Neural cell (in vitro differentiated cells): ENCODE measurements at regions not wholly inside any gene's neighbourhood (a gene's known extent, or its start where the extent isn't known, plus 50 kb on each side); places are given as distances from the start of the nearest gene placed in this dataset.

Source experiments
- H2AFZ ChIP-seq: fragments of 200-600, 300-800 bp; sonication (generic), shearing (Covaris generic); 2 replicates; pipeline ENCODE4 v1.6.0; 2014; ENCODE audit warnings: low read depth, mild to moderate bottlenecking, antibody characterized with exemption, low read length, moderate library complexity
- H3F3A ChIP-seq: fragments of 200-600 bp; shearing (Covaris generic); 2 replicates; pipeline ENCODE4 v1.6.1; 2016; ENCODE audit warnings: mild to moderate bottlenecking, moderate library complexity, mixed read lengths, antibody characterized with exemption, low read length; ENCODE audit not compliant: insufficient read depth, poor library complexity, severe bottlenecking
- H3K27ac ChIP-seq: fragments of 200-600, 300-800 bp; sonication (generic), shearing (Covaris generic); 2 replicates; pipeline ENCODE4 v1.5.1; 2014; ENCODE audit warnings: mild to moderate bottlenecking, low read length, moderate library complexity
- H3K27me3 ChIP-seq: fragments of 300-800, 200-600 bp; sonication (generic), shearing (Covaris generic); 2 replicates; pipeline ENCODE4 v1.6.0; 2014; ENCODE audit warnings: mild to moderate bottlenecking, low read depth, low read length, moderate library complexity; ENCODE audit not compliant: insufficient read depth
- H3K36me3 ChIP-seq: fragments of 300-800, 200-600 bp; sonication (generic), shearing (Covaris generic); 2 replicates; pipeline ENCODE4 v1.5.1; 2014; ENCODE audit warnings: mild to moderate bottlenecking, antibody characterized with exemption, low read length, moderate library complexity; ENCODE audit not compliant: insufficient read depth
- H3K4me2 ChIP-seq: fragments of 300-800, 200-600 bp; sonication (generic), shearing (Covaris generic); 2 replicates; pipeline ENCODE4 v1.6.0; 2014; ENCODE audit warnings: mild to moderate bottlenecking, low read length
- H3K4me3 ChIP-seq: fragments of 300-800, 200-600 bp; sonication (generic), shearing (Covaris generic); 2 replicates; pipeline ENCODE4 v1.5.1; 2014; ENCODE audit warnings: mild to moderate bottlenecking, low read length, moderate library complexity
- H3K79me2 ChIP-seq: fragments of 200-600 bp; shearing (Covaris generic); replicated peaks from 2 replicates; pipeline ENCODE4 v1.6.0; 2014; ENCODE audit warnings: mild to moderate bottlenecking, low read length, moderate library complexity; ENCODE audit not compliant: insufficient read depth
- H3K9ac ChIP-seq: fragments of 300-800, 200-600 bp; sonication (generic), shearing (Covaris generic); 2 replicates; pipeline ENCODE4 v1.6.1; 2016; ENCODE audit warnings: mild to moderate bottlenecking, low read length, mixed read lengths
- H3K9me2 ChIP-seq: fragments of 200-600 bp; shearing (Covaris generic); 2 replicates; pipeline ENCODE4 v1.6.1; 2016; ENCODE audit warnings: mild to moderate bottlenecking, low read length, mixed read lengths; ENCODE audit not compliant: insufficient read depth
- H3K9me3 ChIP-seq: fragments of 200-600, 300-800 bp; sonication (generic), shearing (Covaris generic); 2 replicates; pipeline ENCODE4 v1.6.1; 2016; ENCODE audit warnings: mild to moderate bottlenecking, mixed run types, low read length, moderate library complexity, mixed read lengths
- H4K20me1 ChIP-seq: fragments of 200-600 bp; shearing (Covaris generic); 2 replicates; pipeline ENCODE4 v1.6.1; 2016; ENCODE audit warnings: mild to moderate bottlenecking, mixed run types; ENCODE audit not compliant: insufficient read depth
- CTCF ChIP-seq: fragments of 450-650 bp; IDR thresholded peaks from 2 replicates; pipeline ENCODE4 v1.5.1; 2014; ENCODE audit warnings: antibody characterized with exemption, mild to moderate bottlenecking, moderate library complexity; ENCODE audit not compliant: poor library complexity, severe bottlenecking
- EP300 ChIP-seq: fragments of 450-650 bp; conservative IDR thresholded peaks from 2 replicates; pipeline ENCODE4 v1.6.1; 2014; ENCODE audit warnings: antibody characterized with exemption, mild to moderate bottlenecking, moderate library complexity; ENCODE audit not compliant: poor library complexity, severe bottlenecking
- EZH2 ChIP-seq: fragments of 200-600, 300-800 bp; shearing (Covaris generic), sonication (generic); IDR thresholded peaks from 2 replicates; pipeline ENCODE4 v1.6.1; 2014; ENCODE audit warnings: antibody characterized with exemption, low read length, borderline replicate concordance, mild to moderate bottlenecking; ENCODE audit not compliant: insufficient read depth, poor library complexity, severe bottlenecking
- MXI1 ChIP-seq: fragments of 450-650 bp; conservative IDR thresholded peaks from 2 replicates; pipeline ENCODE4 v1.6.1; 2014; ENCODE audit warnings: antibody characterized with exemption, mild to moderate bottlenecking; ENCODE audit not compliant: poor library complexity, severe bottlenecking
- POLR2AphosphoS5 ChIP-seq: IDR thresholded peaks from 2 replicates; pipeline ENCODE4 v1.6.1; 2012
- RAD21 ChIP-seq: fragments of 450-650 bp; conservative IDR thresholded peaks from 2 replicates; pipeline ENCODE4 v1.6.1; 2014; ENCODE audit warnings: antibody characterized with exemption, mild to moderate bottlenecking, moderate library complexity
- REST ChIP-seq: IDR thresholded peaks from 2 replicates; pipeline ENCODE4 v1.6.1; 2012; ENCODE audit warnings: borderline replicate concordance
- SMC3 ChIP-seq: fragments of 450-650 bp; conservative IDR thresholded peaks from 2 replicates; pipeline ENCODE4 v1.6.1; 2014; ENCODE audit warnings: antibody characterized with exemption, mild to moderate bottlenecking, moderate library complexity; ENCODE audit not compliant: poor library complexity
- TAF1 ChIP-seq: IDR thresholded peaks from 2 replicates; pipeline ENCODE4 v1.6.1; 2012; ENCODE audit warnings: low read depth

- no peak for TF ChIP-seq MXI1
- no peak for TF ChIP-seq CTCF
- TF ChIP-seq TAF1, result no peak
- TF ChIP-seq REST, result no peak
- TF ChIP-seq RAD21, result no peak
- no peak for TF ChIP-seq EZH2
- no peak for TF ChIP-seq SMC3
- TF ChIP-seq EP300, result no peak
- TF ChIP-seq POLR2AphosphoS5, result no peak
- Histone ChIP-seq H3F3A (no peaks in the 10 kb centered on the region), H4K20me1 (no peaks in the 10 kb centered on the region), H3K4me3 (no peak overlapping the region), H3K9ac (no peak overlapping the region), H3K79me2 (no peaks in the 10 kb centered on the region), H3K36me3 (no peaks in the 10 kb centered on the region), H3K9me2 (no peaks in the 10 kb centered on the region), H3K27ac (no peak overlapping the region), H3K27me3 (no peaks in the 10 kb centered on the region), H3K9me3 (no peaks in the 10 kb centered on the region), H3K4me2 (no peak overlapping the region), H2AFZ (no peak overlapping the region)
Observed at GRCh38 chr15:72948662-72949061, 103.6 kb upstream of the NEO1 start.

DNA sequence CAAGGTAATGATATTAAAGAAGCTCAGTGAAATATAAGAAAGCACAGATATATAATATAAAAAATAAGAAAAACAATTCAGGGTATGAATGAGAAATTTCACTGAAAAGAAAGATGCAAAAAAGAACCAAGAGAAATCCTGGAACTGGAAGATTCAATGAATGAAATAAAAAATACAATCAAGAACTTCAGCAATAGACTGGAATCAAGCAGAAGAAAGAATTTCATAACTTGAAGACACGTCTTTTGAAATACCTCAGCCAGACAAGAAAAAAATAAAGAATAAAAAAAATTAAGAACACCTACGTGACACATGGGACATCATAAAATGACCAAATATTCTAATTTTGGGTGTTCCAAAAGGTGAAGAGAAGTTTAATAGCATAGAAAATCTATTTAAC lies 104.6 kb upstream of the NEO1 start:
- H2AFZ ChIP-seq, result no peak overlapping the region
- H3K9ac ChIP-seq, result no peak overlapping the region
- H3K27ac ChIP-seq, result no peak overlapping the region
- no peak overlapping the region for H3K4me3 ChIP-seq
- H3K79me2 ChIP-seq, result no peaks in the 10 kb centered on the region
- H3K4me2 ChIP-seq, result no peak overlapping the region
- H3F3A ChIP-seq, result no peaks in the 10 kb centered on the region
- no peaks in the 10 kb centered on the region for H4K20me1 ChIP-seq
- no peaks in the 10 kb centered on the region for H3K27me3 ChIP-seq
- no peaks in the 10 kb centered on the region for H3K9me2 ChIP-seq
- no peak for TF ChIP-seq CTCF
- TF ChIP-seq MXI1, result no peak
- TF ChIP-seq POLR2AphosphoS5, result no peak
- no peak for TF ChIP-seq TAF1
- TF ChIP-seq EZH2, result no peak
- no peak for TF ChIP-seq SMC3
- TF ChIP-seq RAD21, result no peak
- H3K9me3 ChIP-seq, result no peaks in the 10 kb centered on the region
- H3K36me3 ChIP-seq, result no peaks in the 10 kb centered on the region
